GM12878 (cell line): ENCODE measurements at regions not wholly inside any gene's neighbourhood (a gene's known extent, or its start where the extent isn't known, plus 50 kb on each side); places are given as distances from the start of the nearest gene placed in this dataset.

ENCODE experiments used
- ATAC-seq: fragments of 200-7000 bp; cut with Tn5 transposase; 3 replicates; pipeline ENCODE4 v1.9.1; 2020; ENCODE audit warnings: mild to moderate bottlenecking, moderate library complexity
- BruUV-seq: library from RNA; stranded (reverse); fragments of 400-500 nt; replicated peaks from 2 replicates; lab custom pipeline; 2021; lab: Mats Ljungman, UMichigan
- CTCF ChIA-PET: fragments of 300-600 bp; sonication (Branson Sonifier 250); formaldehyde crosslinking; extraction: SDS; loops from one replicate; lab custom pipeline; 2021; ENCODE audit warnings: inconsistent platforms; lab: Yijun Ruan, JAX
- POLR2A ChIA-PET: fragments of 350-600 bp; formaldehyde crosslinking; extraction: SDS; loops from one replicate; lab custom pipeline; 2021; ENCODE audit warnings: inconsistent platforms; lab: Charles Lee
- RAD21 ChIA-PET: fragments of 300-600 bp; sonication (Branson Sonifier 250); formaldehyde crosslinking; loops from one replicate; lab custom pipeline; 2023; ENCODE audit warnings: antibody characterized with exemption; ENCODE audit not compliant: unreplicated experiment; lab: Charles Lee
- SMC1A ChIA-PET: fragments of 300-600 bp; sonication (Branson Sonifier 250); formaldehyde crosslinking; loops from one replicate; lab custom pipeline; 2023; ENCODE audit not compliant: unreplicated experiment, uncharacterized antibody; lab: Charles Lee
- DNase-seq: peaks from one replicate; pipeline ENCODE4 v3.0.0-alpha.2; 2011; ENCODE audit warnings: low read depth, low spot score
- FAIRE-seq: peaks from 3 replicates; lab custom pipeline; 2011; peaks lifted over from hg19 to GRCh38; lab: Jason Lieb, UNC
- H2AFZ ChIP-seq: 2 replicates; pipeline ENCODE4 v1.6.0; 2011; ENCODE audit warnings: low read depth, low read length, control low read depth; ENCODE audit not compliant: control insufficient read depth
- H3K27ac ChIP-seq: 2 replicates; pipeline ENCODE4 v1.5.1; 2011; ENCODE audit warnings: control low read depth; ENCODE audit not compliant: control insufficient read depth, insufficient read depth
- H3K27me3 ChIP-seq, 2 experiments: replicated peaks in 1 of 2; 2 replicates each; pipeline versions ENCODE4 v1.6.0 to v1.6.1; 2011; ENCODE audit warnings: low read length in 1 of 2; ENCODE audit not compliant: control insufficient read depth in 2 of 2, insufficient read depth in 2 of 2
- H3K36me3 ChIP-seq, 2 experiments: 2 replicates each; pipeline ENCODE4 v1.5.1; 2011; ENCODE audit warnings: low read length in 1 of 2; ENCODE audit not compliant: control insufficient read depth in 2 of 2, insufficient read depth in 2 of 2
- H3K4me1 ChIP-seq: 2 replicates; pipeline ENCODE4 v1.6.1; 2011; ENCODE audit warnings: mild to moderate bottlenecking, low read length, moderate library complexity, mixed read lengths; ENCODE audit not compliant: control insufficient read depth, insufficient read depth
- H3K4me2 ChIP-seq: 2 replicates; pipeline ENCODE4 v1.6.0; 2011; ENCODE audit warnings: control low read depth; ENCODE audit not compliant: control insufficient read depth, insufficient read depth
- H3K4me3 ChIP-seq: fragments of 200-600 bp; sonication (generic); 2 replicates; pipeline ENCODE4 v1.5.1; 2016
- H3K79me2 ChIP-seq: 2 replicates; pipeline ENCODE4 v1.6.0; 2011; ENCODE audit warnings: low read length; ENCODE audit not compliant: control insufficient read depth, insufficient read depth
- H3K9ac ChIP-seq: 2 replicates; pipeline ENCODE4 v1.8.0; 2011; ENCODE audit warnings: low read length, control low read depth, mixed read lengths; ENCODE audit not compliant: control insufficient read depth, insufficient read depth
- H3K9me3 ChIP-seq: replicated peaks from 3 replicates; pipeline ENCODE4 v1.5.1; 2011; ENCODE audit warnings: mild to moderate bottlenecking, low read length; ENCODE audit not compliant: control insufficient read depth, insufficient read depth
- H4K20me1 ChIP-seq: 2 replicates; pipeline ENCODE4 v1.6.0; 2011; ENCODE audit not compliant: control insufficient read depth, insufficient read depth
- BMI1 ChIP-seq: fragments of 450-650 bp; IDR thresholded peaks from 2 replicates; pipeline ENCODE4 v1.6.1; 2016; ENCODE audit warnings: mild to moderate bottlenecking, moderate library complexity, borderline replicate concordance
- CREM ChIP-seq: IDR thresholded peaks from 2 replicates; pipeline ENCODE4 v1.6.1; 2014; ENCODE audit warnings: antibody characterized with exemption, low read depth
- ETV6 ChIP-seq, 2 experiments: fragments of 450-650 bp in 1 of 2; IDR thresholded peaks in 1 of 2; conservative IDR thresholded peaks in 1 of 2; 2 replicates each; pipeline ENCODE4 v1.6.1; 2014; ENCODE audit warnings: antibody characterized with exemption in 1 of 2, borderline replicate concordance in 1 of 2, low read depth in 1 of 2, mild to moderate bottlenecking in 1 of 2, moderate library complexity in 1 of 2
- ZNF217 ChIP-seq: fragments of 450-650 bp; IDR thresholded peaks from 2 replicates; pipeline ENCODE4 v1.6.1; 2017; ENCODE audit warnings: antibody characterized with exemption, mild to moderate bottlenecking
- ZZZ3 ChIP-seq: IDR thresholded peaks from 2 replicates; pipeline ENCODE4 v1.6.1; 2011; ENCODE audit warnings: low read depth; ENCODE audit not compliant: control insufficient read depth, insufficient read length
- WGBS: methylation state at CpG from one replicate; pipeline ENCODE4 v1.1.6; 2016; ENCODE audit warnings: low lambda C conversion rate; ENCODE audit not compliant: insufficient replicate concordance, insufficient coverage; ENCODE audit errors: missing lambda C conversion rate; 5-methylcytosine and 5-hydroxymethylcytosine counted together
- in situ Hi-C: fragments of 300-500 bp; cut with MboI; formaldehyde crosslinking; loops from 9 replicates; pipeline ENCODE4 v1.14.3; 2018; ENCODE audit warnings: mixed read lengths
- intact Hi-C: fragments of 100-400 bp; cut with micrococcal nuclease; formaldehyde crosslinking; loops from one replicate; pipeline ENCODE4 v1.14.2; 2022; ENCODE audit not compliant: unreplicated experiment
- TF ChIP-seq, protein P1 (sequence below): IDR thresholded peaks from 2 replicates; pipeline ENCODE4 v1.6.1; 2012; ENCODE audit warnings: low read depth, low read length, improper control_type of control experiment
- TF ChIP-seq, protein P2 (sequence below): fragments of 150-350 bp; IDR thresholded peaks from 2 replicates; pipeline ENCODE4 v1.6.1; 2014; ENCODE audit warnings: mild to moderate bottlenecking, low read depth, low read length
- TF ChIP-seq, protein P3 (sequence below): fragments of 450-650 bp; IDR thresholded peaks from 2 replicates; pipeline ENCODE4 v1.6.1; 2016; ENCODE audit warnings: mild to moderate bottlenecking
- TF ChIP-seq, protein P4 (sequence below): fragments of 450-650 bp; formaldehyde crosslinking; IDR thresholded peaks from 2 replicates; pipeline ENCODE4 v1.5.0; 2022; ENCODE audit warnings: mild to moderate bottlenecking, missing genetic modification characterization

DNA sequence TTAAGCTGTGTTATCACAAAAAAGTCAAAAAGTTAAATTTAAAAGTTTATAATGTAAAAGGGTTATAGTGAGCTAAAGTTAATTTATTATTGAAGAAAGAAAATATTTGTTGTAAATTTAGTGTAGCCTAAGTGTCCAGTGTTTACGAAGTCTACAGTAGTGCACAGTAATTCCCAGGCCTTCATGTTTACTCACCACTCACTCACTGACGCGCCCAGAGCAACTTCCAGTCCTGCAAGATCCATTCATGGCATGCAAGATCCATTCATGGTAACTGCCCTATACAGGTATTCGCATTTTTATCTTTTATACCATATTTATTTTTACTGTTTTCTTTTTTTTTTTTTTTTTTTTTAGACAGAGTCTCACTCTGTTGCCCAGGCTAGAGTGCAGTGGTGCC, 69.5 kb downstream of the TPRA1 start:
- Histone ChIP-seq H3K27ac (no peak overlapping the region), H2AFZ (no peak overlapping the region), H3K4me1 (no peaks in the 10 kb centered on the region), H3K79me2 (no peaks in the 10 kb centered on the region), H4K20me1 (no peaks in the 10 kb centered on the region), H3K4me2 (no peak overlapping the region)
- ATAC-seq: no peak
- no peak for DNase-seq
- in situ Hi-C loops: no loop called here
- intact Hi-C loops: no loop called here
- SMC1A ChIA-PET: no interaction called here
- RAD21 ChIA-PET: no interaction called here
- POLR2A ChIA-PET: interaction anchor here (0.7 kb wide), 1 partner anchor 470 kb away, joined by 4 read pairs; no protein-coding TSS in a partner anchor
- CTCF ChIA-PET: no interaction called here
- TF ChIP-seq, protein P1, sequence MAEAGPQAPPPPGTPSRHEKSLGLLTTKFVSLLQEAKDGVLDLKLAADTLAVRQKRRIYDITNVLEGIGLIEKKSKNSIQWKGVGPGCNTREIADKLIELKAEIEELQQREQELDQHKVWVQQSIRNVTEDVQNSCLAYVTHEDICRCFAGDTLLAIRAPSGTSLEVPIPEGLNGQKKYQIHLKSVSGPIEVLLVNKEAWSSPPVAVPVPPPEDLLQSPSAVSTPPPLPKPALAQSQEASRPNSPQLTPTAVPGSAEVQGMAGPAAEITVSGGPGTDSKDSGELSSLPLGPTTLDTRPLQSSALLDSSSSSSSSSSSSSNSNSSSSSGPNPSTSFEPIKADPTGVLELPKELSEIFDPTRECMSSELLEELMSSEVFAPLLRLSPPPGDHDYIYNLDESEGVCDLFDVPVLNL: no peak
- no peak for TF ChIP-seq ETV6 (conservative IDR thresholded peaks at IDR 0.05 in 1 of 2, IDR thresholded peaks at IDR 0.05 in 1 of 2; ENCODE audit: borderline replicate concordance in 1 of 2, low read depth in 1 of 2)
- TF ChIP-seq, protein P2, sequence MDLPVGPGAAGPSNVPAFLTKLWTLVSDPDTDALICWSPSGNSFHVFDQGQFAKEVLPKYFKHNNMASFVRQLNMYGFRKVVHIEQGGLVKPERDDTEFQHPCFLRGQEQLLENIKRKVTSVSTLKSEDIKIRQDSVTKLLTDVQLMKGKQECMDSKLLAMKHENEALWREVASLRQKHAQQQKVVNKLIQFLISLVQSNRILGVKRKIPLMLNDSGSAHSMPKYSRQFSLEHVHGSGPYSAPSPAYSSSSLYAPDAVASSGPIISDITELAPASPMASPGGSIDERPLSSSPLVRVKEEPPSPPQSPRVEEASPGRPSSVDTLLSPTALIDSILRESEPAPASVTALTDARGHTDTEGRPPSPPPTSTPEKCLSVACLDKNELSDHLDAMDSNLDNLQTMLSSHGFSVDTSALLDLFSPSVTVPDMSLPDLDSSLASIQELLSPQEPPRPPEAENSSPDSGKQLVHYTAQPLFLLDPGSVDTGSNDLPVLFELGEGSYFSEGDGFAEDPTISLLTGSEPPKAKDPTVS: no peak
- no peak for TF ChIP-seq BMI1
- TF ChIP-seq, protein P3, sequence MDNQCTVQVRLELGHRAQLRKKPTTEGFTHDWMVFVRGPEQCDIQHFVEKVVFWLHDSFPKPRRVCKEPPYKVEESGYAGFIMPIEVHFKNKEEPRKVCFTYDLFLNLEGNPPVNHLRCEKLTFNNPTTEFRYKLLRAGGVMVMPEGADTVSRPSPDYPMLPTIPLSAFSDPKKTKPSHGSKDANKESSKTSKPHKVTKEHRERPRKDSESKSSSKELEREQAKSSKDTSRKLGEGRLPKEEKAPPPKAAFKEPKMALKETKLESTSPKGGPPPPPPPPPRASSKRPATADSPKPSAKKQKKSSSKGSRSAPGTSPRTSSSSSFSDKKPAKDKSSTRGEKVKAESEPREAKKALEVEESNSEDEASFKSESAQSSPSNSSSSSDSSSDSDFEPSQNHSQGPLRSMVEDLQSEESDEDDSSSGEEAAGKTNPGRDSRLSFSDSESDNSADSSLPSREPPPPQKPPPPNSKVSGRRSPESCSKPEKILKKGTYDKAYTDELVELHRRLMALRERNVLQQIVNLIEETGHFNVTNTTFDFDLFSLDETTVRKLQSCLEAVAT: no peak
- no peak for TF ChIP-seq CREM
- TF ChIP-seq, protein P4, sequence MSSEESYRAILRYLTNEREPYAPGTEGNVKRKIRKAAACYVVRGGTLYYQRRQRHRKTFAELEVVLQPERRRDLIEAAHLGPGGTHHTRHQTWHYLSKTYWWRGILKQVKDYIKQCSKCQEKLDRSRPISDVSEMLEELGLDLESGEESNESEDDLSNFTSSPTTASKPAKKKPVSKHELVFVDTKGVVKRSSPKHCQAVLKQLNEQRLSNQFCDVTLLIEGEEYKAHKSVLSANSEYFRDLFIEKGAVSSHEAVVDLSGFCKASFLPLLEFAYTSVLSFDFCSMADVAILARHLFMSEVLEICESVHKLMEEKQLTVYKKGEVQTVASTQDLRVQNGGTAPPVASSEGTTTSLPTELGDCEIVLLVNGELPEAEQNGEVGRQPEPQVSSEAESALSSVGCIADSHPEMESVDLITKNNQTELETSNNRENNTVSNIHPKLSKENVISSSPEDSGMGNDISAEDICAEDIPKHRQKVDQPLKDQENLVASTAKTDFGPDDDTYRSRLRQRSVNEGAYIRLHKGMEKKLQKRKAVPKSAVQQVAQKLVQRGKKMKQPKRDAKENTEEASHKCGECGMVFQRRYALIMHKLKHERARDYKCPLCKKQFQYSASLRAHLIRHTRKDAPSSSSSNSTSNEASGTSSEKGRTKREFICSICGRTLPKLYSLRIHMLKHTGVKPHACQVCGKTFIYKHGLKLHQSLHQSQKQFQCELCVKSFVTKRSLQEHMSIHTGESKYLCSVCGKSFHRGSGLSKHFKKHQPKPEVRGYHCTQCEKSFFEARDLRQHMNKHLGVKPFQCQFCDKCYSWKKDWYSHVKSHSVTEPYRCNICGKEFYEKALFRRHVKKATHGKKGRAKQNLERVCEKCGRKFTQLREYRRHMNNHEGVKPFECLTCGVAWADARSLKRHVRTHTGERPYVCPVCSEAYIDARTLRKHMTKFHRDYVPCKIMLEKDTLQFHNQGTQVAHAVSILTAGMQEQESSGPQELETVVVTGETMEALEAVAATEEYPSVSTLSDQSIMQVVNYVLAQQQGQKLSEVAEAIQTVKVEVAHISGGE: no peak
- no peak for TF ChIP-seq ZNF217
- TF ChIP-seq ZZZ3: no peak
- TF ChIP-seq, all 136 proteins: peak for 0
- Histone ChIP-seq H3K9ac (no peak overlapping the region), H3K4me3 (no peak overlapping the region), H3K9me3 (no peaks in the 10 kb centered on the region; the same call in 2 of the 3 replicates), H3K27me3 (peaks cover 0 to 3% of the 10 kb centered on the region in 2 experiments; a peak in 3 of 4 replicates), H3K36me3 (no peaks in the 10 kb centered on the region)
- no peak for FAIRE-seq
- WGBS: 44% methylated on average over 4 of the region's 4 CpGs
- BruUV-seq: no TSS peak
